H9 (cell line): ENCODE measurements at regions not wholly inside any gene's neighbourhood (a gene's known extent, or its start where the extent isn't known, plus 50 kb on each side); places are given as distances from the start of the nearest gene placed in this dataset.
"Not testable (repeated sequence)": the region's sequence is repeated elsewhere in the genome, so short reads cannot be mapped to it uniquely, and the experiment has no call there.

ENCODE experiments used
- DNase-seq: peaks from one replicate; pipeline ENCODE4 v3.0.0-alpha.2; 2017
- H2AFZ ChIP-seq: one replicate; pipeline ENCODE4 v1.6.1; 2013; ENCODE audit warnings: mild to moderate bottlenecking, low read length, control low read depth, moderate library complexity
- H2AK5ac ChIP-seq: 2 replicates; pipeline ENCODE4 v1.6.1; 2013; ENCODE audit warnings: low read length, control low read depth, mixed read lengths; ENCODE audit not compliant: insufficient read length
- H2BK120ac ChIP-seq: one replicate; pipeline ENCODE4 v1.6.1; 2013; ENCODE audit warnings: low read depth, mild to moderate bottlenecking, low read length, control low read depth, inconsistent platforms; ENCODE audit not compliant: poor library complexity, severe bottlenecking
- H2BK12ac ChIP-seq: 2 replicates; pipeline ENCODE4 v1.6.1; 2013; ENCODE audit warnings: low read length, control low read depth, mixed read lengths, low read depth; ENCODE audit not compliant: insufficient read length
- H2BK15ac ChIP-seq: 2 replicates; pipeline ENCODE4 v1.6.1; 2013; ENCODE audit warnings: low read depth, low read length, control low read depth
- H2BK20ac ChIP-seq: one replicate; pipeline ENCODE4 v1.6.1; 2013; ENCODE audit warnings: low read depth, mild to moderate bottlenecking, low read length, control low read depth, inconsistent platforms; ENCODE audit not compliant: poor library complexity, severe bottlenecking
- H2BK5ac ChIP-seq: 2 replicates; pipeline ENCODE4 v1.6.1; 2013; ENCODE audit warnings: low read length, control low read depth, mixed read lengths; ENCODE audit not compliant: insufficient read length
- H3K14ac ChIP-seq: 2 replicates; pipeline ENCODE4 v1.6.1; 2013; ENCODE audit warnings: low read length, control low read depth; ENCODE audit not compliant: insufficient read depth
- H3K18ac ChIP-seq: 2 replicates; pipeline ENCODE4 v1.6.1; 2013; ENCODE audit warnings: low read depth, mild to moderate bottlenecking, mixed read lengths, low read length, control low read depth; ENCODE audit not compliant: insufficient read length
- H3K23ac ChIP-seq: 2 replicates; pipeline ENCODE4 v1.6.1; 2013; ENCODE audit warnings: low read length, control low read depth, mixed read lengths, low read depth; ENCODE audit not compliant: insufficient read length
- H3K23me2 ChIP-seq: 2 replicates; pipeline ENCODE4 v1.6.1; 2013; ENCODE audit warnings: low read depth, mild to moderate bottlenecking, mixed read lengths, low read length, control low read depth; ENCODE audit not compliant: insufficient read length, poor library complexity, severe bottlenecking
- H3K27ac ChIP-seq: 2 replicates; pipeline ENCODE4 v1.5.1; 2013; ENCODE audit warnings: low read length, control low read depth, mixed read lengths, low read depth; ENCODE audit not compliant: insufficient read length
- H3K27me3 ChIP-seq: 2 replicates; pipeline ENCODE4 v1.6.1; 2013; ENCODE audit warnings: low read length, control low read depth, inconsistent platforms; ENCODE audit not compliant: insufficient read depth
- H3K4ac ChIP-seq: 2 replicates; pipeline ENCODE4 v1.6.1; 2013; ENCODE audit warnings: low read depth, mild to moderate bottlenecking, control low read depth, inconsistent platforms, low read length, moderate library complexity
- H3K4me1 ChIP-seq: 2 replicates; pipeline ENCODE4 v1.6.1; 2013; ENCODE audit warnings: low read length, control low read depth, inconsistent platforms; ENCODE audit not compliant: insufficient read depth
- H3K4me2 ChIP-seq: 2 replicates; pipeline ENCODE4 v1.6.1; 2013; ENCODE audit warnings: low read length, control low read depth, mixed read lengths; ENCODE audit not compliant: insufficient read length, insufficient read depth
- H3K56ac ChIP-seq: 2 replicates; pipeline ENCODE4 v1.6.1; 2013; ENCODE audit warnings: low read depth, mild to moderate bottlenecking, mixed read lengths, low read length, control low read depth; ENCODE audit not compliant: insufficient read length
- H3K79me1 ChIP-seq: 2 replicates; pipeline ENCODE4 v1.6.1; 2013; ENCODE audit warnings: low read depth, mild to moderate bottlenecking, moderate library complexity, low read length, control low read depth, inconsistent platforms; ENCODE audit not compliant: insufficient read depth, poor library complexity, severe bottlenecking
- H3K79me2 ChIP-seq: 2 replicates; pipeline ENCODE4 v1.6.1; 2013; ENCODE audit warnings: low read length, control low read depth, inconsistent platforms; ENCODE audit not compliant: insufficient read depth
- H3K9ac ChIP-seq: 2 replicates; pipeline ENCODE4 v1.6.1; 2013; ENCODE audit warnings: low read length, control low read depth, mixed read lengths; ENCODE audit not compliant: insufficient read length; ENCODE audit errors: extremely low read depth
- H3K9me3 ChIP-seq: one replicate; pipeline ENCODE4 v1.6.1; 2013; ENCODE audit warnings: low read depth, low read length, inconsistent platforms; ENCODE audit not compliant: control insufficient read depth
- H3T11ph ChIP-seq: one replicate; pipeline ENCODE4 v1.6.1; 2013; ENCODE audit warnings: mild to moderate bottlenecking, low read length, control low read depth, inconsistent platforms
- H4K20me1 ChIP-seq: one replicate; pipeline ENCODE4 v1.6.1; 2013; ENCODE audit not compliant: control insufficient read depth, insufficient read length, insufficient read depth
- H4K5ac ChIP-seq: 2 replicates; pipeline ENCODE4 v1.6.1; 2013; ENCODE audit warnings: low read depth, mild to moderate bottlenecking, mixed read lengths, low read length, control low read depth; ENCODE audit not compliant: insufficient read length
- H4K8ac ChIP-seq: replicated peaks from 2 replicates; pipeline ENCODE4 v1.6.1; 2013; ENCODE audit warnings: low read length, control low read depth, mixed read lengths, low read depth; ENCODE audit not compliant: insufficient read length
- H4K91ac ChIP-seq: 2 replicates; pipeline ENCODE4 v1.6.1; 2013; ENCODE audit warnings: low read depth, mild to moderate bottlenecking, moderate library complexity, mixed read lengths, low read length, control low read depth; ENCODE audit not compliant: insufficient read length
- H3K27ac Mint-ChIP-seq, 3 experiments: 2 replicates in 2 of 3; 3 replicates in 1 of 3; pipeline ENCODE4 v1.8.0; 2020 to 2021; ENCODE audit warnings: mixed read lengths in 3 of 3, mild to moderate bottlenecking in 1 of 3, moderate library complexity in 1 of 3
- H3K27me3 Mint-ChIP-seq: 2 replicates; pipeline ENCODE4 v1.8.0; 2021; ENCODE audit warnings: low read depth, mild to moderate bottlenecking, moderate library complexity, mixed read lengths
- H3K36me3 Mint-ChIP-seq, 3 experiments: 2 replicates in 2 of 3; 3 replicates in 1 of 3; pipeline ENCODE4 v1.8.0; 2020 to 2021; ENCODE audit warnings: low read depth in 3 of 3, mixed read lengths in 3 of 3; ENCODE audit not compliant: insufficient read depth in 1 of 3
- H3K4me1 Mint-ChIP-seq, 2 experiments: 2 replicates each; pipeline ENCODE4 v1.8.0; 2020; ENCODE audit warnings: mixed read lengths in 2 of 2
- H3K4me3 Mint-ChIP-seq, 2 experiments: 2 replicates in 1 of 2; 3 replicates in 1 of 2; pipeline ENCODE4 v1.8.0; 2020 to 2021; ENCODE audit warnings: mild to moderate bottlenecking in 2 of 2, mixed read lengths in 2 of 2, moderate library complexity in 1 of 2
- H3K9me3 Mint-ChIP-seq, 2 experiments: 2 replicates in 1 of 2; 3 replicates in 1 of 2; pipeline ENCODE4 v1.8.0; 2020; ENCODE audit warnings: mild to moderate bottlenecking in 2 of 2, mixed read lengths in 2 of 2, moderate library complexity in 1 of 2
- WGBS: extraction: QIAGEN DNeasy Blood & Tissue Kit; methylation state at CpG from one replicate; pipeline ENCODE4 v1.1.7; 2013; ENCODE audit warnings: missing lambda C conversion rate, low lambda C conversion rate, mixed read lengths; ENCODE audit not compliant: insufficient read length; ENCODE audit errors: extremely low coverage; 5-methylcytosine and 5-hydroxymethylcytosine counted together
- TF ChIP-seq, protein P1 (sequence below): fragments of 200-600 bp; sonication (generic); conservative IDR thresholded peaks from 3 replicates; pipeline ENCODE4 v1.8.0; 2021; ENCODE audit warnings: antibody characterized with exemption, mild to moderate bottlenecking

DNA sequence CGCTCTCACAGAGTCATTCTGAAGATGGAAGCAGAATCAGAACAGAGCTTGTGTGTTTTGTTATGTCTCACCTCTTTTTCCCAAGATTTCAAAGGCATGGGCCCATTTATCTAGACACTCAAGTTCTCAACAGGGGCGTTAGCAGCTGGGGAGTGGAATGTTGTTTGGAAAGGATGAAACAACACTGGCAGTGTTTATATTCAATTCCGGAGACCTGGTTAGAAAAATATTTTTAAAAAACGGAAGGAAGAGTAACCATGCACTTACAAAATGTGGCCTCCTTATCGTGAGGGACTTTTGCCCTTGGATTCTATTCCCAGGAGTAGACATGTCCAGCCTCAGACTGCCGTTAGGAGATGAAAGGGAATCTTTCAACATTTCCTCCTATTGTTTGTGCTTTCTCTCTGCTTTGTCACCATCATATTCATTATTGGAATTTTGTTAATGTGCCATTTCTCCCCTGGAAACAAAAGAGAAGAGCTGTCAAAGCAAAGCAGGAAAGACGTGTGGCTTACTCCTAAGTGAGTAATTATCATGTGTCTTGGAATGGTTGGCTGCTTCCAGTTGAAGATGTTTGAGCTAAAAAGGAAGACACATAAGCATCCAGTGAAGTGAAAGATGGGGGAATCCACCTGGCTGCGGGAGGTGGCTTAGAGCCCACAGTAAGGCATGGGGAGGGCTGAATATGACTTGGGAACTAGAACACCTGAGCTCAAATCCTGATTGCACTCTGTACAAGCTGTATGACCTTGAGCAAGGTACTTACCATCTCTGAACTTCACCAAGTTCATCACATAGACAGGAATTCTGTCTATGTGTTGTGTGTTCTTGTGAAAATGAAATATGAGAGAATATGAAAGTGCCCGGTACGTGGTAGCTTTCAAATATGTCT, 71.7 kb upstream of the JUN start:
- H2BK20ac ChIP-seq = no peak overlapping the region
- H3K4me3 Mint-ChIP-seq = no peak overlapping the region
- H3K27me3 Mint-ChIP-seq = peaks cover 10% of the 10 kb centered on the region
- no peak overlapping the region for H3T11ph ChIP-seq
- TF ChIP-seq, protein P1, sequence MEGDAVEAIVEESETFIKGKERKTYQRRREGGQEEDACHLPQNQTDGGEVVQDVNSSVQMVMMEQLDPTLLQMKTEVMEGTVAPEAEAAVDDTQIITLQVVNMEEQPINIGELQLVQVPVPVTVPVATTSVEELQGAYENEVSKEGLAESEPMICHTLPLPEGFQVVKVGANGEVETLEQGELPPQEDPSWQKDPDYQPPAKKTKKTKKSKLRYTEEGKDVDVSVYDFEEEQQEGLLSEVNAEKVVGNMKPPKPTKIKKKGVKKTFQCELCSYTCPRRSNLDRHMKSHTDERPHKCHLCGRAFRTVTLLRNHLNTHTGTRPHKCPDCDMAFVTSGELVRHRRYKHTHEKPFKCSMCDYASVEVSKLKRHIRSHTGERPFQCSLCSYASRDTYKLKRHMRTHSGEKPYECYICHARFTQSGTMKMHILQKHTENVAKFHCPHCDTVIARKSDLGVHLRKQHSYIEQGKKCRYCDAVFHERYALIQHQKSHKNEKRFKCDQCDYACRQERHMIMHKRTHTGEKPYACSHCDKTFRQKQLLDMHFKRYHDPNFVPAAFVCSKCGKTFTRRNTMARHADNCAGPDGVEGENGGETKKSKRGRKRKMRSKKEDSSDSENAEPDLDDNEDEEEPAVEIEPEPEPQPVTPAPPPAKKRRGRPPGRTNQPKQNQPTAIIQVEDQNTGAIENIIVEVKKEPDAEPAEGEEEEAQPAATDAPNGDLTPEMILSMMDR = no peak
- H3K79me2 ChIP-seq = no peaks in the 10 kb centered on the region
- H2BK120ac ChIP-seq = no peak overlapping the region
- no peak for DNase-seq
- H2BK15ac ChIP-seq = no peak overlapping the region
- H3K9ac ChIP-seq = no peak overlapping the region
- H3K14ac ChIP-seq = no peak overlapping the region
- H4K20me1 ChIP-seq = no peaks in the 10 kb centered on the region
- H3K4ac ChIP-seq = no peak overlapping the region
- H3K79me1 ChIP-seq = no peaks in the 10 kb centered on the region
- no peak overlapping the region for H3K27ac ChIP-seq
- no CpG with 5 or more reads among the region's 10 CpGs for WGBS
- H2AK5ac ChIP-seq = no peak overlapping the region
- H3K27me3 ChIP-seq = no peaks in the 10 kb centered on the region
- no peaks in the 10 kb centered on the region for H3K9me3 Mint-ChIP-seq
- no peak overlapping the region for H2AFZ ChIP-seq
- no peak overlapping the region for H4K8ac ChIP-seq
- no peak overlapping the region for H2BK12ac ChIP-seq
- peaks cover 6% of the 10 kb centered on the region; the same call in 1 of the 2 replicates for H3K4me1 ChIP-seq
- H3K27ac Mint-ChIP-seq = no peak overlapping the region
- H3K4me2 ChIP-seq = no peak overlapping the region
- H4K91ac ChIP-seq = no peak overlapping the region
- no peak overlapping the region for H4K5ac ChIP-seq
- no peaks in the 10 kb centered on the region for H3K36me3 Mint-ChIP-seq
- no peak overlapping the region for H3K56ac ChIP-seq
- no peak overlapping the region for H3K18ac ChIP-seq
- peaks cover 21 to 29% of the 10 kb centered on the region in 2 experiments for H3K4me1 Mint-ChIP-seq
- no peak overlapping the region for H3K23ac ChIP-seq
- H3K9me3 ChIP-seq = no peaks in the 10 kb centered on the region
- no peaks in the 10 kb centered on the region for H3K23me2 ChIP-seq
- no peak overlapping the region for H2BK5ac ChIP-seq

DNA sequence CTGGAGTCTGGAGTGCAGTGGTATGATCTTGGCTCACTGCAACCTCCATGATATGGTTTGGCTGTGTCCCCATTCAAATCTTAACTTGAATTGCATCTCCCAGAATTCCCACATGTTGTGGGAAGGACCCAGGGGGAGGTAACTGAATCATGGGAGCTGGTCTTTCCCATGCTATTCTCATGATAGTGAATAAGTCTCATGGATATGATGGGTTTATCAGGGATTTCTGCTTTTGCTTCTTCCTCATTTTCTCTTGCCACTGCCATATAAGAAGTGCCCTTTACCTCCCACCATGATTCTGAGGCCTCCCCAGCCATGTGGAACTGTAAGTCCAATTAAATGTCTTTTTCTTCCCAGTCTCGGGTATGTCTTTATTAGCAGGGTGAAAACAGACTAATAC, 72.4 kb upstream of the JUN start:
- not testable (repeated sequence) for DNase-seq, H3K27me3 Mint-ChIP-seq, H3K23me2 ChIP-seq, H3K9me3 Mint-ChIP-seq, H3K27me3 ChIP-seq, H2BK120ac ChIP-seq, H3K14ac ChIP-seq, H3K36me3 Mint-ChIP-seq, H3K9me3 ChIP-seq, H4K5ac ChIP-seq, H2BK5ac ChIP-seq, H3T11ph ChIP-seq, H3K4me2 ChIP-seq, H3K56ac ChIP-seq, H4K91ac ChIP-seq, H3K79me2 ChIP-seq, H2AK5ac ChIP-seq, H3K27ac ChIP-seq, H3K79me1 ChIP-seq, H2BK12ac ChIP-seq, H2AFZ ChIP-seq, H3K4me1 ChIP-seq, H4K20me1 ChIP-seq, H3K4me3 Mint-ChIP-seq, H2BK15ac ChIP-seq, H3K23ac ChIP-seq, H3K4ac ChIP-seq, H3K9ac ChIP-seq, H2BK20ac ChIP-seq, H3K18ac ChIP-seq, H4K8ac ChIP-seq
- no CpG with 5 or more reads among the region's 1 CpG for WGBS
- Mint-ChIP-seq H3K4me1 (peaks cover 19 to 29% of the 10 kb centered on the region in 2 experiments), H3K27ac (peak overlapping the region in 1 of 3 experiments; percentile 35; a peak in 1 of 7 replicates)
